Endothelial cell of umbilical vein (primary cell): ENCODE measurements at regions not wholly inside any gene's neighbourhood (a gene's known extent, or its start where the extent isn't known, plus 50 kb on each side); places are given as distances from the start of the nearest gene placed in this dataset.

Experiments
- CTCF ChIP-seq, 2 donors: IDR thresholded peaks; 1 replicate in 1 of 2; 2 replicates in 1 of 2; pipeline ENCODE4 v1.5.1; 2011; ENCODE audit warnings: low read length in 2 of 2, mild to moderate bottlenecking in 2 of 2, moderate library complexity in 2 of 2, control low read depth in 1 of 2, inconsistent platforms in 1 of 2, low read depth in 1 of 2; ENCODE audit not compliant: insufficient read depth in 1 of 2; ENCODE audit errors: extremely low read depth in 1 of 2
- EZH2 ChIP-seq: IDR thresholded peaks from 2 replicates; pipeline ENCODE4 v1.6.1; 2012; ENCODE audit warnings: borderline replicate concordance, low read depth, mild to moderate bottlenecking, moderate library complexity, low read length, inconsistent platforms; ENCODE audit not compliant: severe bottlenecking
- FOS ChIP-seq: IDR thresholded peaks from 2 replicates; pipeline ENCODE4 v1.6.1; 2011; ENCODE audit warnings: mild to moderate bottlenecking, low read length, moderate library complexity, borderline replicate concordance; ENCODE audit not compliant: insufficient read depth
- GATA2 ChIP-seq: IDR thresholded peaks from 2 replicates; pipeline ENCODE4 v1.7.0; 2011; ENCODE audit warnings: low read depth, mild to moderate bottlenecking, moderate library complexity, mixed read lengths, low read length; ENCODE audit not compliant: insufficient read length, insufficient read depth
- JUN ChIP-seq: IDR thresholded peaks from 2 replicates; pipeline ENCODE4 v1.6.1; 2011; ENCODE audit warnings: borderline replicate concordance, low read depth; ENCODE audit not compliant: insufficient read length, insufficient read depth
- MAX ChIP-seq: IDR thresholded peaks from 2 replicates; pipeline ENCODE4 v1.6.1; 2011; ENCODE audit not compliant: insufficient read depth, insufficient read length
- MYC ChIP-seq: IDR thresholded peaks from one replicate; pipeline ENCODE4 v1.6.1; 2011; ENCODE audit warnings: mild to moderate bottlenecking, low read depth, low read length
- POLR2A ChIP-seq: IDR thresholded peaks from 2 replicates; pipeline ENCODE4 v1.6.1; 2012; ENCODE audit warnings: low read depth, mild to moderate bottlenecking, control low read depth, low read length
- POLR2AphosphoS5 ChIP-seq: IDR thresholded peaks from 2 replicates; pipeline ENCODE4 v1.6.1; 2012; ENCODE audit warnings: low read depth, mild to moderate bottlenecking, control low read depth, low read length, moderate library complexity; ENCODE audit not compliant: insufficient read depth

- TF ChIP-seq CTCF (IDR thresholded peaks at IDR 0.05; ENCODE audit: extremely low read depth in 1 of 2, insufficient read depth in 1 of 2, low read depth in 1 of 2, low read length in 2 of 2) = no peak
- TF ChIP-seq JUN = no peak
- TF ChIP-seq POLR2AphosphoS5 = no peak
- no peak for TF ChIP-seq EZH2
- no peak for TF ChIP-seq GATA2
- no peak for TF ChIP-seq POLR2A
- TF ChIP-seq MAX = no peak
- TF ChIP-seq MYC = no peak
- no peak for TF ChIP-seq FOS
Observed at GRCh38 chr3:117063930-117064329, 354.4 kb downstream of the TUSC7 start.
